ENCODE measurements at regions not wholly inside any gene's neighbourhood (a gene's known extent, or its start where the extent isn't known, plus 50 kb on each side); places are given as distances from the start of the nearest gene placed in this dataset.

- TF ChIP-seq CTCF (optimal IDR thresholded peaks at IDR 0.05 in 1 of 3, IDR thresholded peaks at IDR 0.05 in 1 of 3, conservative IDR thresholded peaks at IDR 0.05 in 1 of 3; ENCODE audit: extremely low read depth in 1 of 3, insufficient read depth in 2 of 3, low read length in 3 of 3) (no peak), EZH2 (IDR thresholded peaks at IDR 0.05; ENCODE audit: low read length) (no peak)
Measured at GRCh38 chr1:47561523-47562007, 123.7 kb downstream of the FOXD2 start.
